ENCODE measurements at regions not wholly inside any gene's neighbourhood (a gene's known extent, or its start where the extent isn't known, plus 50 kb on each side); places are given as distances from the start of the nearest gene placed in this dataset.

GRCh38 chr12:102757154-102757881 is 159.7 kb downstream of the PAH start:
- H3K4me3 ChIP-seq (ENCODE audit: low read depth in 1 of 2, low read length in 2 of 2), result no peak overlapping the region
- H3K9me3 ChIP-seq (ENCODE audit: control insufficient read depth in 2 of 2, insufficient read depth in 1 of 2, low read depth in 1 of 2, low read length in 1 of 2), result no peaks in the 10 kb centered on the region
- H3K36me3 ChIP-seq (ENCODE audit: control insufficient read depth in 2 of 2, insufficient read depth in 2 of 2, low read length in 1 of 2), result no peaks in the 10 kb centered on the region
- peaks cover 0 to 2% of the 10 kb centered on the region in 2 donors for H3K27me3 ChIP-seq (ENCODE audit: control insufficient read depth in 1 of 2, insufficient read depth in 2 of 2, low read length in 2 of 2)
- no peak overlapping the region for H3K27ac ChIP-seq (ENCODE audit: low read depth in 2 of 2, low read length in 1 of 2)
- no peaks in the 10 kb centered on the region for H3K4me1 ChIP-seq (ENCODE audit: control insufficient read depth in 2 of 2, insufficient read depth in 2 of 2, low read length in 1 of 2)
- WGBS, 2 donors, result 49 to 57% methylated on average over 8 of the region's 8 CpGs

DNA sequence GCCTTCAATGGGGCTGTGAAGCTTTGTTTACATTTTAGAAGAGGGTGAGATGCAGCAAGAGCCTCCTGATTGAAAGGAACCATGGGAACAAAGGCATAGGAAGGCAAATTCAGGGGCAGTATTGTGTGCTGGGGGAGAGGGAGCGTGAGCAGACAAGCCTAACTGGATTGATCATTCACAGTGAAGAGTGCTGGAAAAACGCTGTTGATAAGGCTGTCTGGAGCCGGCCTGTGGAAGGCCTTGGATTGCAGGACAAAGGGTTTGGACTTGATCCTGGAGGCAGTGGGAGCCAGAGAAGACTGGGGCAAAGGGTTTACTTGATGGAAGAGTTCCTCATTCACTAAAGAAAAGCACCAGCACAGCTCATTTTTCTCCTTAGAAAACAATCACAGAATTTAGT is 160.5 kb downstream of the PAH start:
- Histone ChIP-seq H3K9me3 (ENCODE audit: control insufficient read depth in 2 of 2, insufficient read depth in 1 of 2, low read depth in 1 of 2, low read length in 1 of 2) (no peaks in the 10 kb centered on the region), H3K27me3 (ENCODE audit: control insufficient read depth in 1 of 2, insufficient read depth in 2 of 2, low read length in 2 of 2) (peaks cover 0 to 2% of the 10 kb centered on the region in 2 donors), H3K4me3 (ENCODE audit: low read depth in 1 of 2, low read length in 2 of 2) (no peak overlapping the region), H3K27ac (ENCODE audit: low read depth in 2 of 2, low read length in 1 of 2) (no peak overlapping the region), H3K4me1 (ENCODE audit: control insufficient read depth in 2 of 2, insufficient read depth in 2 of 2, low read length in 1 of 2) (no peaks in the 10 kb centered on the region), H3K36me3 (ENCODE audit: control insufficient read depth in 2 of 2, insufficient read depth in 2 of 2, low read length in 1 of 2) (no peaks in the 10 kb centered on the region)
- WGBS, 2 donors, result 53 to 59% methylated on average over 3 of the region's 3 CpGs

DNA sequence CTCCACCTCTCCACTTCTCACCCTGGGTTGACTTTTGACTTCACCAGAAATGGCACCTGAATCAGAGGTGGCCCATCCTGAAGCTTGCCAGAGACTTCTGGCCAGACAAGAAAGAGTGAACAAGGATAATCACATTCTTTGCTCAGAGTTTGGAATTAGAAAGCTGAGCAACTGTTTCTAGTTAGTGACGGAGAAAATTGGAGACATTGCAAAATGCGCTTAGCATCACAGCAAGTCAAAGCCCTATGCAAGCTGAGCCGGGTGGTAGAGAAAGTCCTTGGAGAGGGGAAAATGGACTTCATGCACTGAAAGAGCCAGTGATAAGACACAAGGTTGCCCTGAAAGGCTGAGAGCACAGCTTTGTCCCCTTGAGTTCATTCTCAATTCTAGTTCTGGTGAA is 161.8 kb downstream of the PAH start:
- Histone ChIP-seq H3K27ac (ENCODE audit: low read depth in 2 of 2, low read length in 1 of 2) (no peak overlapping the region), H3K36me3 (ENCODE audit: control insufficient read depth in 2 of 2, insufficient read depth in 2 of 2, low read length in 1 of 2) (no peaks in the 10 kb centered on the region)
- WGBS, 2 donors, result 90 to 94% methylated on average over 3 of the region's 3 CpGs

DNA sequence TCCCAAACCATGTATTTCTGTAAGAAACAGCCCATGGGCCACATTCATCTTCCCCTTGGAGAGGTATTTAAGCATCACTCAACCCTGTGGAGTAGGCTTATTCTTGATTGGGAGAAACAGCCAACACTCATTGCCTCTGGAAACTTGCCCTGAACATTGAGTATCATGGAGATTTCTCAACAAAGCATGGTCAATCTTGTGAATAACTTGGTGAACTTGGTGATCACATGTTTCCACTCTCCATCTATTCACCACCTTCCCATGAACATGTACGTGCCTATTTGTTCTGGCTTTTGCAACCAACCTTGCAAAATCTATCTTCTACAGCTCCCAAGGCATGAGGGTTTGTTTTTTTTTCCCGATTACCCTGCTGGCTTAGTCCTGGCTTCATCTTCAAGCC is 163.2 kb downstream of the PAH start:
- 66 to 70% methylated on average over 2 of the region's 2 CpGs for WGBS, 2 donors
- Histone ChIP-seq H3K4me3 (ENCODE audit: low read depth in 1 of 2, low read length in 2 of 2) (no peak overlapping the region), H3K27me3 (ENCODE audit: control insufficient read depth in 1 of 2, insufficient read depth in 2 of 2, low read length in 2 of 2) (peaks cover 0 to 2% of the 10 kb centered on the region in 2 donors), H3K9me3 (ENCODE audit: control insufficient read depth in 2 of 2, insufficient read depth in 1 of 2, low read depth in 1 of 2, low read length in 1 of 2) (no peaks in the 10 kb centered on the region), H3K36me3 (ENCODE audit: control insufficient read depth in 2 of 2, insufficient read depth in 2 of 2, low read length in 1 of 2) (no peaks in the 10 kb centered on the region), H3K27ac (ENCODE audit: low read depth in 2 of 2, low read length in 1 of 2) (no peak overlapping the region), H3K4me1 (ENCODE audit: control insufficient read depth in 2 of 2, insufficient read depth in 2 of 2, low read length in 1 of 2) (no peaks in the 10 kb centered on the region)

More for the DNA sequence above, 161.8 kb downstream of the PAH start:
- H3K4me1 ChIP-seq (ENCODE audit: control insufficient read depth in 2 of 2, insufficient read depth in 2 of 2, low read length in 1 of 2), result no peaks in the 10 kb centered on the region
- no peaks in the 10 kb centered on the region for H3K9me3 ChIP-seq (ENCODE audit: control insufficient read depth in 2 of 2, insufficient read depth in 1 of 2, low read depth in 1 of 2, low read length in 1 of 2)
- peaks cover 0 to 2% of the 10 kb centered on the region in 2 donors for H3K27me3 ChIP-seq (ENCODE audit: control insufficient read depth in 1 of 2, insufficient read depth in 2 of 2, low read length in 2 of 2)
- H3K4me3 ChIP-seq (ENCODE audit: low read depth in 1 of 2, low read length in 2 of 2), result no peak overlapping the region

- no peaks in the 10 kb centered on the region for H3K4me1 ChIP-seq (ENCODE audit: control insufficient read depth in 2 of 2, insufficient read depth in 2 of 2, low read length in 1 of 2)
- H3K9me3 ChIP-seq (ENCODE audit: control insufficient read depth in 2 of 2, insufficient read depth in 1 of 2, low read depth in 1 of 2, low read length in 1 of 2), result no peaks in the 10 kb centered on the region
- H3K27ac ChIP-seq (ENCODE audit: low read depth in 2 of 2, low read length in 1 of 2), result no peak overlapping the region
- H3K27me3 ChIP-seq (ENCODE audit: control insufficient read depth in 1 of 2, insufficient read depth in 2 of 2, low read length in 2 of 2), result no peaks in the 10 kb centered on the region
- no peaks in the 10 kb centered on the region for H3K36me3 ChIP-seq (ENCODE audit: control insufficient read depth in 2 of 2, insufficient read depth in 2 of 2, low read length in 1 of 2)
- WGBS, 2 donors, result 88 to 90% methylated on average over 3 of the region's 3 CpGs
- no peak overlapping the region for H3K4me3 ChIP-seq (ENCODE audit: low read depth in 1 of 2, low read length in 2 of 2)
Measured at GRCh38 chr12:102748704-102749103, 168.3 kb downstream of the PAH start.

DNA sequence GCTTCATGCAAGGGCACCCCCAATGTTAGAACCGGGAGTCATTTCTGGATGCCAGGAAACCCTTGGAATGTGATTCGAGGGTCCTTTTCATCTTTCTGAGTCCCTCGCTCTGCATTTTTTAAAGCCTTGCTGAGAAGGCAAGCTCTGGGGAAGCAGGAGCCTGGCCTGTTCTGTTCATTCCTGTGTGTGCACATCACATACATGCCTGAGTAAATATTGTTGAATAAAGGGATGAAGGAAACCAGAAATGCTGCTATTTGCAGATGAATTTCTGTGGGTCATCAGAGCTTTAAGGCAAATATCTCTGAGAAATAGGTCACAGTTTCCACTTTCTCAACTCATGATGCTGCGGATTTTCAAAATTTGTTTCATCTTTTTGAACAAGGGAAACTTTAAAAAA is 170.1 kb downstream of the PAH start:
- WGBS, 2 donors, result 47 to 53% methylated on average over 4 of the region's 4 CpGs

GRCh38 chr12:102745971-102746600 is 171.0 kb downstream of the PAH start:
- 74 to 76% methylated on average over 8 of the region's 8 CpGs for WGBS, 2 donors
- no peaks in the 10 kb centered on the region for H3K9me3 ChIP-seq (ENCODE audit: control insufficient read depth in 2 of 2, insufficient read depth in 1 of 2, low read depth in 1 of 2, low read length in 1 of 2)

More for the DNA sequence above, 170.1 kb downstream of the PAH start:
- no peaks in the 10 kb centered on the region for H3K4me1 ChIP-seq (ENCODE audit: control insufficient read depth in 2 of 2, insufficient read depth in 2 of 2, low read length in 1 of 2)
- H3K36me3 ChIP-seq (ENCODE audit: control insufficient read depth in 2 of 2, insufficient read depth in 2 of 2, low read length in 1 of 2), result no peaks in the 10 kb centered on the region
- H3K27me3 ChIP-seq (ENCODE audit: control insufficient read depth in 1 of 2, insufficient read depth in 2 of 2, low read length in 2 of 2), result no peaks in the 10 kb centered on the region
- no peaks in the 10 kb centered on the region for H3K9me3 ChIP-seq (ENCODE audit: control insufficient read depth in 2 of 2, insufficient read depth in 1 of 2, low read depth in 1 of 2, low read length in 1 of 2)
- no peak overlapping the region for H3K27ac ChIP-seq (ENCODE audit: low read depth in 2 of 2, low read length in 1 of 2)
- H3K4me3 ChIP-seq (ENCODE audit: low read depth in 1 of 2, low read length in 2 of 2), result no peak overlapping the region

GRCh38 chr12:102741196-102741595 is 175.8 kb downstream of the PAH start:
- no peaks in the 10 kb centered on the region for H3K9me3 ChIP-seq (ENCODE audit: control insufficient read depth in 2 of 2, insufficient read depth in 1 of 2, low read depth in 1 of 2, low read length in 1 of 2)
- WGBS, 2 donors, result 76 to 81% methylated on average over 3 of the region's 3 CpGs
- H3K4me3 ChIP-seq (ENCODE audit: low read depth in 1 of 2, low read length in 2 of 2), result no peak overlapping the region
- H3K36me3 ChIP-seq (ENCODE audit: control insufficient read depth in 2 of 2, insufficient read depth in 2 of 2, low read length in 1 of 2), result no peaks in the 10 kb centered on the region
- no peaks in the 10 kb centered on the region for H3K4me1 ChIP-seq (ENCODE audit: control insufficient read depth in 2 of 2, insufficient read depth in 2 of 2, low read length in 1 of 2)
- H3K27ac ChIP-seq (ENCODE audit: low read depth in 2 of 2, low read length in 1 of 2), result no peak overlapping the region
- H3K27me3 ChIP-seq (ENCODE audit: control insufficient read depth in 1 of 2, insufficient read depth in 2 of 2, low read length in 2 of 2), result no peaks in the 10 kb centered on the region

More at GRCh38 chr12:102745971-102746600, 171.0 kb downstream of the PAH start:
- Histone ChIP-seq H3K27ac (ENCODE audit: low read depth in 2 of 2, low read length in 1 of 2) (no peak overlapping the region), H3K4me3 (ENCODE audit: low read depth in 1 of 2, low read length in 2 of 2) (no peak overlapping the region), H3K27me3 (ENCODE audit: control insufficient read depth in 1 of 2, insufficient read depth in 2 of 2, low read length in 2 of 2) (no peaks in the 10 kb centered on the region), H3K36me3 (ENCODE audit: control insufficient read depth in 2 of 2, insufficient read depth in 2 of 2, low read length in 1 of 2) (no peaks in the 10 kb centered on the region), H3K4me1 (ENCODE audit: control insufficient read depth in 2 of 2, insufficient read depth in 2 of 2, low read length in 1 of 2) (no peaks in the 10 kb centered on the region)

DNA sequence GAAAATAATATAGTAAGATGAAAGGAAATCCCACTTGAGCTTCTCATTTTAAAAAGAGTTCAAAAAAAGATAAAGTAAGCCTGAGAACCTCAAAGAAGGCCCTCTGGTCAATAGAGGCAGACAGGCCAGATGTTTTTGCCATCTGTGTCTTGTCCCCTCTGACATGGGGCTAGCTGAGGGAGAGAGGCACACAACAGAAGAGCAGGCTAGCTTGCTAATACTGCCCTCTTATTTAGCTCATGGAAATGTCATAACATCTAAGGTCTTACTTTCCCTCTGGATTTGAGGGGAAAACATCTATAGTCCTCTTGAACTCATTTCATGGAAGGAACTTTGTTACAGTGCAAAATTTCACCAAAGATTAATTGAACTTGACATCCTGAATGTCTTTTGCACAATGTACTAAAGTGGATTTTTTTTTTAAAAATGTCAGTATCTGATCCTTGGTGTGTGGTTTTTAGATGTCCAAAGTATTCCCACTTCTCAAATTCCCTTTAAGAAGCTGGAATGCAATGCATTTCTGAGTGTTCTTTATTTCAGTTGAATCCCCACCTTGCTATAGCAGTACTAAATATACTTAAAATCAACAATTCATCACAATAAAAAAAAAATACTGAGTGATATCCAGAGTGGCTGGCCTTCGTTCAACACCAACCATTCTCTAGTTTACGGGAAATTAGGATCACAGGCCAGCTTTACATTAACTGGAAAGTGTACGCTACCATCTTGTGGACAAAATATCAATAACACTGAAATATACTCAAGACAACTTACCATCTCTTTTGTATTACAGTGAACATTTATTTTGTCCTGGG is 176.7 kb downstream of the PAH start:
- 23 to 29% methylated on average over 3 of the region's 3 CpGs for WGBS, 2 donors

More for the DNA sequence above, 176.7 kb downstream of the PAH start:
- H3K27ac ChIP-seq (ENCODE audit: low read depth in 2 of 2, low read length in 1 of 2), result no peak overlapping the region
- no peaks in the 10 kb centered on the region for H3K27me3 ChIP-seq (ENCODE audit: control insufficient read depth in 1 of 2, insufficient read depth in 2 of 2, low read length in 2 of 2)
- no peak overlapping the region for H3K4me3 ChIP-seq (ENCODE audit: low read depth in 1 of 2, low read length in 2 of 2)
- H3K4me1 ChIP-seq (ENCODE audit: control insufficient read depth in 2 of 2, insufficient read depth in 2 of 2, low read length in 1 of 2), result no peaks in the 10 kb centered on the region
- no peaks in the 10 kb centered on the region for H3K36me3 ChIP-seq (ENCODE audit: control insufficient read depth in 2 of 2, insufficient read depth in 2 of 2, low read length in 1 of 2)
- no peaks in the 10 kb centered on the region for H3K9me3 ChIP-seq (ENCODE audit: control insufficient read depth in 2 of 2, insufficient read depth in 1 of 2, low read depth in 1 of 2, low read length in 1 of 2)

Data from esophagus (tissue), 2 donors.